Breast epithelium (tissue), 4 donors: ENCODE measurements at regions not wholly inside any gene's neighbourhood (a gene's known extent, or its start where the extent isn't known, plus 50 kb on each side); places are given as distances from the start of the nearest gene placed in this dataset.

Experiments used
- DNase-seq, 2 donors: peaks; one replicate each; pipeline ENCODE4 v3.0.0-alpha.2; 2019; ENCODE audit warnings: low spot score in 2 of 2
- H3K27ac ChIP-seq, 2 donors: fragments of 200-600 bp; sonication (generic) in 1 of 2; one replicate each; pipeline ENCODE4 v1.5.1; 2016 to 2019; ENCODE audit warnings: mild to moderate bottlenecking in 1 of 2
- H3K27me3 ChIP-seq, 2 donors: fragments of 200-600 bp; sonication (generic) in 1 of 2; one replicate each; pipeline versions ENCODE4 v1.5.1 to v1.6.0; 2017 to 2019; ENCODE audit warnings: control low read depth in 1 of 2, mild to moderate bottlenecking in 1 of 2
- H3K36me3 ChIP-seq: fragments of 200-600 bp; one replicate; pipeline ENCODE4 v1.5.1; 2019
- H3K4me1 ChIP-seq, 2 donors: fragments of 200-600 bp; sonication (generic); one replicate each; pipeline ENCODE4 v1.5.1; 2016 to 2019; ENCODE audit warnings: control low read depth in 1 of 2
- H3K4me3 ChIP-seq, 3 donors: fragments of 200-600 bp; sonication (generic); 1 replicate in 2 of 3; 2 replicates in 1 of 3; pipeline ENCODE4 v1.5.1; 2016 to 2019; ENCODE audit warnings: mild to moderate bottlenecking in 3 of 3, moderate library complexity in 2 of 3
- H3K9me3 ChIP-seq, 2 donors: fragments of 200-600 bp; sonication (generic) in 1 of 2; one replicate each; pipeline ENCODE4 v1.5.1; 2016 to 2019; ENCODE audit warnings: control low read depth in 1 of 2
- CTCF ChIP-seq, 3 donors: fragments of 450-650 bp; IDR thresholded peaks; one replicate each; pipeline ENCODE4 v1.5.1; 2016 to 2017; ENCODE audit warnings: antibody characterized with exemption in 3 of 3, mild to moderate bottlenecking in 3 of 3, moderate library complexity in 3 of 3
- POLR2A ChIP-seq: fragments of 450-650 bp; IDR thresholded peaks from one replicate; pipeline ENCODE4 v1.6.1; 2016; ENCODE audit warnings: antibody characterized with exemption, mild to moderate bottlenecking, moderate library complexity
- POLR2AphosphoS5 ChIP-seq, 3 donors: sonication (generic); formaldehyde crosslinking; IDR thresholded peaks; one replicate each; pipeline ENCODE4 v1.6.1; 2017; ENCODE audit warnings: antibody characterized with exemption in 3 of 3
- intact Hi-C: fragments of 100-400 bp; cut with DNase I; formaldehyde crosslinking; loops from one replicate; pipeline ENCODE4 v1.15.1; 2023; ENCODE audit warnings: low total_unique reads

GRCh38 chr4:167883266-167883665, 209.1 kb upstream of the ANXA10 start:
- H3K27me3 ChIP-seq: no peaks in the 10 kb centered on the region
- DNase-seq: no peak
- H3K36me3 ChIP-seq: no peaks in the 10 kb centered on the region
- H3K4me1 ChIP-seq: no peaks in the 10 kb centered on the region
- no peak overlapping the region for H3K4me3 ChIP-seq
- H3K27ac ChIP-seq: no peak overlapping the region
- no peaks in the 10 kb centered on the region for H3K9me3 ChIP-seq
- no peak for TF ChIP-seq CTCF (IDR thresholded peaks at IDR 0.05)
- no peak for TF ChIP-seq POLR2A
- no peak for TF ChIP-seq POLR2AphosphoS5 (IDR thresholded peaks at IDR 0.05)
- intact Hi-C loops: no loop called here

GRCh38 chr4:167885071-167885470, 207.3 kb upstream of the ANXA10 start:
- no peaks in the 10 kb centered on the region for H3K36me3 ChIP-seq
- H3K4me1 ChIP-seq: no peaks in the 10 kb centered on the region
- no peak for DNase-seq
- TF ChIP-seq POLR2AphosphoS5 (IDR thresholded peaks at IDR 0.05): no peak
- TF ChIP-seq CTCF (IDR thresholded peaks at IDR 0.05): no peak
- no peak for TF ChIP-seq POLR2A
- intact Hi-C loops: no loop called here
- no peaks in the 10 kb centered on the region for H3K27me3 ChIP-seq
- no peak overlapping the region for H3K4me3 ChIP-seq
- no peaks in the 10 kb centered on the region for H3K9me3 ChIP-seq
- H3K27ac ChIP-seq: no peak overlapping the region

- no peaks in the 10 kb centered on the region for H3K27me3 ChIP-seq
- DNase-seq: no peak
- TF ChIP-seq POLR2AphosphoS5 (IDR thresholded peaks at IDR 0.05): no peak
- TF ChIP-seq POLR2A: no peak
- no peak for TF ChIP-seq CTCF (IDR thresholded peaks at IDR 0.05)
- no peaks in the 10 kb centered on the region for H3K36me3 ChIP-seq
- no peak overlapping the region for H3K4me3 ChIP-seq
- no peak overlapping the region for H3K27ac ChIP-seq
- H3K4me1 ChIP-seq: no peaks in the 10 kb centered on the region
- no peaks in the 10 kb centered on the region for H3K9me3 ChIP-seq
- intact Hi-C loops: no loop called here
Observed at GRCh38 chr4:167885872-167886271, 206.5 kb upstream of the ANXA10 start.

- H3K36me3 ChIP-seq: no peaks in the 10 kb centered on the region
- H3K4me3 ChIP-seq: no peak overlapping the region
- H3K4me1 ChIP-seq: no peaks in the 10 kb centered on the region
- no peaks in the 10 kb centered on the region for H3K9me3 ChIP-seq
- no peak overlapping the region for H3K27ac ChIP-seq
- TF ChIP-seq CTCF (IDR thresholded peaks at IDR 0.05) (no peak), POLR2A (no peak), POLR2AphosphoS5 (IDR thresholded peaks at IDR 0.05) (no peak)
- no peak for DNase-seq
- no peaks in the 10 kb centered on the region for H3K27me3 ChIP-seq
- intact Hi-C loops: no loop called here
Observed at GRCh38 chr4:167887726-167888125, 204.6 kb upstream of the ANXA10 start.

GRCh38 chr4:167890226-167890625, 202.1 kb upstream of the ANXA10 start:
- no peak for TF ChIP-seq POLR2A
- no peak for TF ChIP-seq CTCF (IDR thresholded peaks at IDR 0.05)
- no peak for TF ChIP-seq POLR2AphosphoS5 (IDR thresholded peaks at IDR 0.05)
- no peak overlapping the region for H3K27ac ChIP-seq
- H3K4me3 ChIP-seq: no peak overlapping the region
- intact Hi-C loops: no loop called here
- no peak for DNase-seq
- H3K36me3 ChIP-seq: no peaks in the 10 kb centered on the region
- no peaks in the 10 kb centered on the region for H3K27me3 ChIP-seq
- H3K4me1 ChIP-seq: no peaks in the 10 kb centered on the region
- no peaks in the 10 kb centered on the region for H3K9me3 ChIP-seq
